Ishikawa (cell line): ENCODE measurements at regions not wholly inside any gene's neighbourhood (a gene's known extent, or its start where the extent isn't known, plus 50 kb on each side); places are given as distances from the start of the nearest gene placed in this dataset.

Source experiments
- CEBPB ChIP-seq: IDR thresholded peaks from 2 replicates; pipeline ENCODE4 v1.6.1; 2012
- EP300 ChIP-seq: IDR thresholded peaks from 2 replicates; pipeline ENCODE4 v1.6.1; 2012; ENCODE audit warnings: borderline replicate concordance
- FOXM1 ChIP-seq: IDR thresholded peaks from 2 replicates; pipeline ENCODE4 v1.6.1; 2012; ENCODE audit warnings: low read depth, borderline replicate concordance
- RAD21 ChIP-seq: IDR thresholded peaks from 2 replicates; pipeline ENCODE4 v1.6.1; 2012; ENCODE audit warnings: low read depth
- TF ChIP-seq, protein P1 (sequence below): IDR thresholded peaks from 2 replicates; pipeline ENCODE4 v1.6.1; 2012

DNA sequence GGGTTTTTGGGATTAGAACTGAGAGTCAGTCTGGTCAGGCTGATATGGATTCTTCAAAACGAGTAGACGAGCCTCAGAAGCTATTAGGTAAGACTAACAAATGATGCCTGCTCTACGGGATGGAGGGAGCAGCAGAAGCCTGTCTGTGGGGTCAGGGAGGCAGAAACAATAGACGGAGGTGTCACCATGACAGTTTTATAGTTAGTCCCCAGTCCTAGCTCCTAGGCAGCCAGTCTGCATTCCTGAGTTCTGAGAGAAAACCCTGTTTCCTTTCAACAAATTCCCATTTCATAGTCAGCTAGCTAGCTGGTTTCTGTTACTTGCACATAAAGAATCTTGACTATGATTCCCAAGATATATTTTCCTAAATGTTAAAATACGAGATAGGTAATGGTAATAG, 542.1 kb downstream of the PID1 start:
- no peak for TF ChIP-seq EP300
- no peak for TF ChIP-seq CEBPB
- TF ChIP-seq FOXM1 = no peak
- TF ChIP-seq, protein P1, sequence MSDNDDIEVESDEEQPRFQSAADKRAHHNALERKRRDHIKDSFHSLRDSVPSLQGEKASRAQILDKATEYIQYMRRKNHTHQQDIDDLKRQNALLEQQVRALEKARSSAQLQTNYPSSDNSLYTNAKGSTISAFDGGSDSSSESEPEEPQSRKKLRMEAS = no peak
- TF ChIP-seq RAD21 = no peak
